SU-DHL-6 (cell line): ENCODE measurements at regions not wholly inside any gene's neighbourhood (a gene's known extent, or its start where the extent isn't known, plus 50 kb on each side); places are given as distances from the start of the nearest gene placed in this dataset.

Experiments
- H2AFZ ChIP-seq: fragments of 200-600 bp; sonication (generic); 2 replicates; pipeline ENCODE4 v1.6.1; 2014; ENCODE audit warnings: low read depth, mild to moderate bottlenecking, moderate library complexity, mixed read lengths, antibody characterized with exemption, low read length; ENCODE audit not compliant: severe bottlenecking
- H3F3A ChIP-seq: fragments of 200-600 bp; shearing (Covaris generic); 2 replicates; pipeline ENCODE4 v1.6.0; 2016; ENCODE audit warnings: antibody characterized with exemption, mild to moderate bottlenecking; ENCODE audit not compliant: insufficient read depth
- H3K27ac ChIP-seq: fragments of 200-600 bp; sonication (generic); 2 replicates; pipeline ENCODE4 v1.5.1; 2016; ENCODE audit warnings: low read depth, mild to moderate bottlenecking, low read length, moderate library complexity, mixed read lengths
- H3K27me3 ChIP-seq: fragments of 200-600 bp; sonication (generic), shearing (Covaris generic); 2 replicates; pipeline ENCODE4 v1.6.0; 2014; ENCODE audit warnings: mild to moderate bottlenecking, low read length
- H3K36me3 ChIP-seq: fragments of 200-600 bp; sonication (generic); 2 replicates; pipeline ENCODE4 v1.6.1; 2014; ENCODE audit warnings: mild to moderate bottlenecking, low read length, mixed read lengths
- H3K4me2 ChIP-seq: fragments of 300-600, 200-600 bp; shearing (Covaris generic), sonication (generic); 2 replicates; pipeline ENCODE4 v1.6.0; 2014; ENCODE audit warnings: low read length, low read depth, mild to moderate bottlenecking; ENCODE audit not compliant: poor library complexity, severe bottlenecking
- H3K4me3 ChIP-seq: fragments of 200-600 bp; sonication (generic); 2 replicates; pipeline ENCODE4 v1.5.1; 2014; ENCODE audit warnings: antibody characterized with exemption, low read length, mild to moderate bottlenecking, mixed read lengths; ENCODE audit not compliant: insufficient read depth, poor library complexity, severe bottlenecking
- H3K79me2 ChIP-seq: fragments of 200-600 bp; sonication (generic); 2 replicates; pipeline ENCODE4 v1.6.1; 2014; ENCODE audit warnings: mild to moderate bottlenecking, low read length, moderate library complexity; ENCODE audit not compliant: insufficient read depth
- H3K9ac ChIP-seq: fragments of 200-600 bp; sonication (generic); 2 replicates; pipeline ENCODE4 v1.7.0; 2014; ENCODE audit warnings: mild to moderate bottlenecking, low read length
- H3K9me2 ChIP-seq: fragments of 200-600 bp; sonication (generic); replicated peaks from 2 replicates; pipeline ENCODE4 v1.6.1; 2014; ENCODE audit warnings: low read length; ENCODE audit not compliant: insufficient read depth
- H3K9me3 ChIP-seq: fragments of 200-600 bp; sonication (generic); 2 replicates; pipeline ENCODE4 v1.6.1; 2014; ENCODE audit warnings: low read length, mixed read lengths; ENCODE audit not compliant: insufficient read depth
- H4K20me1 ChIP-seq: fragments of 200-600 bp; sonication (generic); 2 replicates; pipeline ENCODE4 v1.6.1; 2014; ENCODE audit warnings: low read depth, mild to moderate bottlenecking, antibody characterized with exemption, low read length, moderate library complexity, mixed read lengths
- EZH2phosphoT487 ChIP-seq: fragments of 200-600 bp; sonication (generic), shearing (Covaris generic); conservative IDR thresholded peaks from 2 replicates; pipeline ENCODE4 v1.6.1; 2018; ENCODE audit warnings: mild to moderate bottlenecking, antibody characterized with exemption, low read length, moderate library complexity, mixed read lengths
- TF ChIP-seq, protein P1 (sequence below): fragments of 200-600 bp; sonication (generic); IDR thresholded peaks from one replicate; pipeline ENCODE4 v1.5.1; 2017; ENCODE audit warnings: antibody characterized with exemption, mild to moderate bottlenecking, low read length, moderate library complexity; ENCODE audit not compliant: insufficient read depth, poor library complexity, severe bottlenecking

- Histone ChIP-seq H3K9me3 (no peaks in the 10 kb centered on the region), H3K4me3 (no peak overlapping the region), H3K36me3 (no peaks in the 10 kb centered on the region), H2AFZ (no peak overlapping the region), H3K27ac (no peak overlapping the region), H3K9me2 (no peaks in the 10 kb centered on the region), H3K27me3 (no peaks in the 10 kb centered on the region), H4K20me1 (no peaks in the 10 kb centered on the region), H3K4me2 (no peak overlapping the region), H3K79me2 (no peaks in the 10 kb centered on the region), H3F3A (no peaks in the 10 kb centered on the region), H3K9ac (no peak overlapping the region)
- TF ChIP-seq EZH2phosphoT487, result no peak
- TF ChIP-seq, protein P1, sequence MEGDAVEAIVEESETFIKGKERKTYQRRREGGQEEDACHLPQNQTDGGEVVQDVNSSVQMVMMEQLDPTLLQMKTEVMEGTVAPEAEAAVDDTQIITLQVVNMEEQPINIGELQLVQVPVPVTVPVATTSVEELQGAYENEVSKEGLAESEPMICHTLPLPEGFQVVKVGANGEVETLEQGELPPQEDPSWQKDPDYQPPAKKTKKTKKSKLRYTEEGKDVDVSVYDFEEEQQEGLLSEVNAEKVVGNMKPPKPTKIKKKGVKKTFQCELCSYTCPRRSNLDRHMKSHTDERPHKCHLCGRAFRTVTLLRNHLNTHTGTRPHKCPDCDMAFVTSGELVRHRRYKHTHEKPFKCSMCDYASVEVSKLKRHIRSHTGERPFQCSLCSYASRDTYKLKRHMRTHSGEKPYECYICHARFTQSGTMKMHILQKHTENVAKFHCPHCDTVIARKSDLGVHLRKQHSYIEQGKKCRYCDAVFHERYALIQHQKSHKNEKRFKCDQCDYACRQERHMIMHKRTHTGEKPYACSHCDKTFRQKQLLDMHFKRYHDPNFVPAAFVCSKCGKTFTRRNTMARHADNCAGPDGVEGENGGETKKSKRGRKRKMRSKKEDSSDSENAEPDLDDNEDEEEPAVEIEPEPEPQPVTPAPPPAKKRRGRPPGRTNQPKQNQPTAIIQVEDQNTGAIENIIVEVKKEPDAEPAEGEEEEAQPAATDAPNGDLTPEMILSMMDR, result no peak
Measured at GRCh38 chr5:62178258-62178657, 127.7 kb upstream of the KIF2A start.

GRCh38 chr5:62182802-62183201 lies 123.2 kb upstream of the KIF2A start:
- Histone ChIP-seq H3F3A (no peaks in the 10 kb centered on the region), H3K79me2 (no peaks in the 10 kb centered on the region), H3K9ac (no peak overlapping the region), H3K36me3 (no peaks in the 10 kb centered on the region), H3K9me2 (no peaks in the 10 kb centered on the region), H4K20me1 (no peaks in the 10 kb centered on the region), H3K27me3 (no peaks in the 10 kb centered on the region), H2AFZ (no peak overlapping the region), H3K4me2 (no peak overlapping the region), H3K9me3 (no peaks in the 10 kb centered on the region), H3K4me3 (no peak overlapping the region), H3K27ac (no peak overlapping the region)
- no peak for TF ChIP-seq EZH2phosphoT487
- TF ChIP-seq, protein P1, result no peak

- TF ChIP-seq EZH2phosphoT487, result no peak
- TF ChIP-seq, protein P1, result no peak
- Histone ChIP-seq H3K27ac (no peak overlapping the region), H3K9ac (no peak overlapping the region), H3K4me2 (no peak overlapping the region), H3K9me3 (no peaks in the 10 kb centered on the region), H3K4me3 (no peak overlapping the region), H4K20me1 (no peaks in the 10 kb centered on the region), H2AFZ (no peak overlapping the region), H3K27me3 (no peaks in the 10 kb centered on the region), H3K79me2 (no peaks in the 10 kb centered on the region), H3K36me3 (no peaks in the 10 kb centered on the region), H3K9me2 (no peaks in the 10 kb centered on the region), H3F3A (no peaks in the 10 kb centered on the region)
Measured at GRCh38 chr5:62183727-62184126, 122.3 kb upstream of the KIF2A start.
